ENCODE measurements at regions not wholly inside any gene's neighbourhood (a gene's known extent, or its start where the extent isn't known, plus 50 kb on each side); places are given as distances from the start of the nearest gene placed in this dataset.

- TF ChIP-seq REST (IDR thresholded peaks at IDR 0.05; ENCODE audit: insufficient read depth in 1 of 2, low read depth in 2 of 2, low read length in 2 of 2) (no peak), SIN3A (IDR thresholded peaks at IDR 0.05; ENCODE audit: borderline replicate concordance, insufficient read depth, low read length) (no peak), TAF1 (IDR thresholded peaks at IDR 0.05; ENCODE audit: borderline replicate concordance, insufficient read depth, low read length) (no peak)
These were observed 445.1 kb downstream of the AJAP1 start for GRCh38 chr1:5099558-5099957.

Data from PFSK-1 (cell line).